Choroid plexus epithelial cell (primary cell): ENCODE measurements at regions not wholly inside any gene's neighbourhood (a gene's known extent, or its start where the extent isn't known, plus 50 kb on each side); places are given as distances from the start of the nearest gene placed in this dataset.

Experiments used
- DNase-seq: peaks from one replicate; pipeline ENCODE4 v3.0.0-alpha.2; 2010; ENCODE audit warnings: low read depth
- H3K4me3 ChIP-seq: 2 replicates; pipeline ENCODE4 v1.5.1; 2011; ENCODE audit warnings: low read depth, mild to moderate bottlenecking, control low read depth, low read length, moderate library complexity
- CTCF ChIP-seq: conservative IDR thresholded peaks from 2 replicates; pipeline ENCODE4 v1.5.1; 2011; ENCODE audit warnings: low read depth, mild to moderate bottlenecking, control low read depth, inconsistent platforms, low read length, moderate library complexity

- no peak for TF ChIP-seq CTCF
- no peak overlapping the region for H3K4me3 ChIP-seq
- DNase-seq: no peak
Measured at GRCh38 chr5:168030912-168031311, 260.5 kb upstream of the WWC1 start.

- no peak for DNase-seq
- no peak overlapping the region for H3K4me3 ChIP-seq
- no peak for TF ChIP-seq CTCF
Measured at GRCh38 chr5:168031614-168032013, 259.8 kb upstream of the WWC1 start.

- no peak for DNase-seq
- TF ChIP-seq CTCF: no peak
- H3K4me3 ChIP-seq: no peak overlapping the region
Measured at GRCh38 chr5:168039039-168039438, 252.4 kb upstream of the WWC1 start.

- no peak for DNase-seq
- no peak overlapping the region for H3K4me3 ChIP-seq
- no peak for TF ChIP-seq CTCF
Measured at GRCh38 chr5:168039566-168040248, 251.7 kb upstream of the WWC1 start.

- DNase-seq: no peak
- no peak for TF ChIP-seq CTCF
- no peak overlapping the region for H3K4me3 ChIP-seq
Measured at GRCh38 chr5:168041583-168041982, 249.9 kb upstream of the WWC1 start.

GRCh38 chr5:168042284-168043068, 249.0 kb upstream of the WWC1 start:
- no peak for DNase-seq
- TF ChIP-seq CTCF: no peak
- H3K4me3 ChIP-seq: no peak overlapping the region

- no peak for TF ChIP-seq CTCF
- H3K4me3 ChIP-seq: no peak overlapping the region
- DNase-seq: no peak
Measured at GRCh38 chr5:168046163-168046562, 245.3 kb upstream of the WWC1 start.
